Caco-2 (cell line): ENCODE measurements at regions not wholly inside any gene's neighbourhood (a gene's known extent, or its start where the extent isn't known, plus 50 kb on each side); places are given as distances from the start of the nearest gene placed in this dataset.

Experiments
- BruUV-seq: library from RNA; stranded (reverse); fragments of 400-500 nt; replicated peaks from 2 replicates; lab custom pipeline; 2021; lab: Mats Ljungman, UMichigan
- CTCF ChIA-PET: fragments of 300-600 bp; sonication (Branson Sonifier 250); formaldehyde crosslinking; loops from one replicate; lab custom pipeline; 2022; ENCODE audit warnings: antibody characterized with exemption; lab: Charles Lee
- POLR2A ChIA-PET: fragments of 300-600 bp; sonication (Branson Sonifier 250); formaldehyde crosslinking; loops from one replicate; lab custom pipeline; 2022; ENCODE audit warnings: antibody characterized with exemption; lab: Charles Lee
- DNase-seq, 2 experiments: peaks; one replicate each; pipeline versions ENCODE4 v3.0.0 to v3.0.0-alpha.2; 2020 to 2022
- H3K27me3 ChIP-seq: replicated peaks from 2 replicates; pipeline ENCODE4 v1.6.0; 2011; ENCODE audit warnings: low read length; ENCODE audit not compliant: control insufficient read depth, insufficient read depth
- H3K36me3 ChIP-seq: 2 replicates; pipeline ENCODE4 v1.5.1; 2011; ENCODE audit warnings: low read length; ENCODE audit not compliant: control insufficient read depth, insufficient read depth
- H3K4me1 ChIP-seq: fragments of 250-450 bp; sonication (Bioruptor Pico); 2 replicates; pipeline ENCODE4 v1.5.1; 2020; ENCODE audit warnings: mild to moderate bottlenecking
- H3K4me3 ChIP-seq: 2 replicates; pipeline ENCODE4 v1.5.1; 2011; ENCODE audit warnings: low read depth, mild to moderate bottlenecking, control low read depth, low read length
- H3K9me3 ChIP-seq: fragments of 250-450 bp; sonication (Bioruptor Pico); 2 replicates; pipeline ENCODE4 v1.5.1; 2020; ENCODE audit warnings: mild to moderate bottlenecking, moderate library complexity
- H3K27ac Mint-ChIP-seq: one replicate; pipeline ENCODE4 v1.8.0; 2022; ENCODE audit warnings: mixed read lengths; ENCODE audit not compliant: unreplicated experiment
- H3K27me3 Mint-ChIP-seq: one replicate; pipeline ENCODE4 v1.8.0; 2022; ENCODE audit warnings: mixed read lengths; ENCODE audit not compliant: insufficient read depth, unreplicated experiment
- H3K36me3 Mint-ChIP-seq: one replicate; pipeline ENCODE4 v1.8.0; 2022; ENCODE audit warnings: mild to moderate bottlenecking, mixed read lengths; ENCODE audit not compliant: insufficient read depth, unreplicated experiment
- H3K4me1 Mint-ChIP-seq: one replicate; pipeline ENCODE4 v1.8.0; 2022; ENCODE audit warnings: low read depth, mixed read lengths; ENCODE audit not compliant: unreplicated experiment
- H3K4me3 Mint-ChIP-seq: one replicate; pipeline ENCODE4 v1.8.0; 2022; ENCODE audit warnings: mild to moderate bottlenecking, moderate library complexity, mixed read lengths; ENCODE audit not compliant: unreplicated experiment
- H3K9me3 Mint-ChIP-seq: one replicate; pipeline ENCODE4 v1.8.0; 2022; ENCODE audit warnings: mixed read lengths; ENCODE audit not compliant: unreplicated experiment
- intact Hi-C: fragments of 100-400 bp; cut with micrococcal nuclease; formaldehyde crosslinking; loops from one replicate; pipeline ENCODE4 v1.10.0; 2022; ENCODE audit not compliant: unreplicated experiment
- TF ChIP-seq, protein P1 (sequence below), 2 experiments: fragments of 200-600 bp in 1 of 2; IDR thresholded peaks; 1 replicate in 1 of 2; 2 replicates in 1 of 2; pipeline versions ENCODE4 v1.5.1 to v1.8.0; 2011 to 2022; ENCODE audit warnings: antibody characterized with exemption in 1 of 2, control low read depth in 1 of 2, inconsistent platforms in 1 of 2, low read depth in 1 of 2, low read length in 1 of 2, mild to moderate bottlenecking in 1 of 2, moderate library complexity in 1 of 2; ENCODE audit not compliant: insufficient read depth in 1 of 2, severe bottlenecking in 1 of 2, unreplicated experiment in 1 of 2

- H3K4me3 ChIP-seq = no peak overlapping the region
- H3K9me3 ChIP-seq = no peaks in the 10 kb centered on the region
- Mint-ChIP-seq H3K9me3 (no peaks in the 10 kb centered on the region), H3K4me3 (no peak overlapping the region), H3K4me1 (no peaks in the 10 kb centered on the region), H3K36me3 (no peaks in the 10 kb centered on the region), H3K27me3 (peaks cover 11% of the 10 kb centered on the region), H3K27ac (no peak overlapping the region)
- intact Hi-C loops = no loop called here
- TF ChIP-seq, protein P1, sequence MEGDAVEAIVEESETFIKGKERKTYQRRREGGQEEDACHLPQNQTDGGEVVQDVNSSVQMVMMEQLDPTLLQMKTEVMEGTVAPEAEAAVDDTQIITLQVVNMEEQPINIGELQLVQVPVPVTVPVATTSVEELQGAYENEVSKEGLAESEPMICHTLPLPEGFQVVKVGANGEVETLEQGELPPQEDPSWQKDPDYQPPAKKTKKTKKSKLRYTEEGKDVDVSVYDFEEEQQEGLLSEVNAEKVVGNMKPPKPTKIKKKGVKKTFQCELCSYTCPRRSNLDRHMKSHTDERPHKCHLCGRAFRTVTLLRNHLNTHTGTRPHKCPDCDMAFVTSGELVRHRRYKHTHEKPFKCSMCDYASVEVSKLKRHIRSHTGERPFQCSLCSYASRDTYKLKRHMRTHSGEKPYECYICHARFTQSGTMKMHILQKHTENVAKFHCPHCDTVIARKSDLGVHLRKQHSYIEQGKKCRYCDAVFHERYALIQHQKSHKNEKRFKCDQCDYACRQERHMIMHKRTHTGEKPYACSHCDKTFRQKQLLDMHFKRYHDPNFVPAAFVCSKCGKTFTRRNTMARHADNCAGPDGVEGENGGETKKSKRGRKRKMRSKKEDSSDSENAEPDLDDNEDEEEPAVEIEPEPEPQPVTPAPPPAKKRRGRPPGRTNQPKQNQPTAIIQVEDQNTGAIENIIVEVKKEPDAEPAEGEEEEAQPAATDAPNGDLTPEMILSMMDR (IDR thresholded peaks at IDR 0.05; ENCODE audit: insufficient read depth in 1 of 2, low read depth in 1 of 2, low read length in 1 of 2, severe bottlenecking in 1 of 2, unreplicated experiment in 1 of 2) = no peak
- H3K36me3 ChIP-seq = no peaks in the 10 kb centered on the region
- BruUV-seq = no TSS peak
- no peak for DNase-seq
- CTCF ChIA-PET = no interaction called here
- POLR2A ChIA-PET = no interaction called here
- H3K27me3 ChIP-seq = no peaks in the 10 kb centered on the region
- H3K4me1 ChIP-seq = no peaks in the 10 kb centered on the region
Observed at GRCh38 chr5:167539747-167540146, 751.7 kb upstream of the WWC1 start.

DNA sequence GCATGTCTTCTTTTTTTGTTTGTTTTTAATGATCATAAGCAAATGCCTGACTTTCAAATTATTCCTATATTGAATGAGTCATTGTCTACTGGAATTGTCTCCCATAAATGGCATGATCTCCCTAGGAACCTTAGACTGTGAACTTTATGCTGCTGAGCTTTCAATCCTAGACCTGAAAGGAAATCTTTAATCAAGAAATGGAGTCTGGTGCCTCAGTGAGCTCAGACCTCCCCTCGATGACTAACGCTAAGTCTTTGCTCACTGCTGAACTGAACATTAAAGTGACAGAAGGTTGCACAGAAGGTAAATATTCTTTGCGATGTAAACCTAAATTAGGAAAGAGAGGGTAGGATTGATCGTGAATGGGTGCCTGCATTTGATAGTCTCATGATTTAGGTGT is 745.2 kb upstream of the WWC1 start:
- Histone ChIP-seq H3K9me3 (no peaks in the 10 kb centered on the region), H3K36me3 (no peaks in the 10 kb centered on the region), H3K27me3 (no peaks in the 10 kb centered on the region), H3K4me3 (no peak overlapping the region), H3K4me1 (no peaks in the 10 kb centered on the region)
- Mint-ChIP-seq H3K4me1 (no peaks in the 10 kb centered on the region), H3K36me3 (no peaks in the 10 kb centered on the region), H3K27ac (no peak overlapping the region), H3K9me3 (no peaks in the 10 kb centered on the region), H3K4me3 (no peak overlapping the region), H3K27me3 (peaks cover 6% of the 10 kb centered on the region)
- CTCF ChIA-PET = no interaction called here
- BruUV-seq = no TSS peak
- TF ChIP-seq, protein P1 (IDR thresholded peaks at IDR 0.05; ENCODE audit: insufficient read depth in 1 of 2, low read depth in 1 of 2, low read length in 1 of 2, severe bottlenecking in 1 of 2, unreplicated experiment in 1 of 2) = no peak
- no peak for DNase-seq
- intact Hi-C loops = no loop called here
- POLR2A ChIA-PET = no interaction called here

GRCh38 chr5:167552356-167552755 is 739.1 kb upstream of the WWC1 start:
- Histone ChIP-seq H3K4me3 (no peak overlapping the region), H3K27me3 (no peaks in the 10 kb centered on the region; the same call in 1 of the 2 replicates), H3K36me3 (no peaks in the 10 kb centered on the region), H3K9me3 (no peaks in the 10 kb centered on the region), H3K4me1 (no peaks in the 10 kb centered on the region)
- Mint-ChIP-seq H3K27me3 (peaks cover 24% of the 10 kb centered on the region), H3K4me1 (no peaks in the 10 kb centered on the region), H3K9me3 (no peaks in the 10 kb centered on the region), H3K4me3 (no peak overlapping the region), H3K27ac (no peak overlapping the region), H3K36me3 (no peaks in the 10 kb centered on the region)
- intact Hi-C loops = no loop called here
- CTCF ChIA-PET = no interaction called here
- POLR2A ChIA-PET = no interaction called here
- no peak for DNase-seq
- no TSS peak for BruUV-seq
- TF ChIP-seq, protein P1 (IDR thresholded peaks at IDR 0.05; ENCODE audit: insufficient read depth in 1 of 2, low read depth in 1 of 2, low read length in 1 of 2, severe bottlenecking in 1 of 2, unreplicated experiment in 1 of 2) = no peak
